ENCODE measurements at regions not wholly inside any gene's neighbourhood (a gene's known extent, or its start where the extent isn't known, plus 50 kb on each side); places are given as distances from the start of the nearest gene placed in this dataset.
"Not testable (repeated sequence)": the region's sequence is repeated elsewhere in the genome, so short reads cannot be mapped to it uniquely, and the experiment has no call there.

GRCh38 chr7:63563151-63563940 lies 435.3 kb upstream of the ZNF722 start:
- H4K8ac ChIP-seq (ENCODE audit: extremely low read depth, insufficient read depth, low read length); H2BK5ac ChIP-seq (ENCODE audit: low read depth, low read length); FAIRE-seq; H2AK5ac ChIP-seq (ENCODE audit: low read depth, low read length); POLR2A ChIA-PET (ENCODE audit: partially characterized antibody); H2AFZ ChIP-seq (ENCODE audit: low read length); H3K36me3 ChIP-seq (ENCODE audit: control insufficient read depth in 2 of 4, insufficient read depth in 4 of 4, low read length in 3 of 4); H3K4me2 ChIP-seq (ENCODE audit: insufficient read depth in 1 of 2, low read depth in 2 of 2, low read length in 2 of 2); DNase-seq (ENCODE audit: low read depth in 1 of 2, low spot score in 2 of 2); H3K23me2 ChIP-seq (ENCODE audit: low read depth, low read length); H3K27ac ChIP-seq (ENCODE audit: low read depth, low read length); H3K14ac ChIP-seq (ENCODE audit: insufficient read length); H3K79me2 ChIP-seq (ENCODE audit: control insufficient read depth in 1 of 2, insufficient read depth in 2 of 2, low read length in 2 of 2); H3K23ac ChIP-seq (ENCODE audit: insufficient read length); H2BK20ac ChIP-seq (ENCODE audit: low read length); H3K9ac ChIP-seq (replicated peaks in 1 of 4; ENCODE audit: extremely low read depth in 1 of 4, low read depth in 3 of 4, low read length in 3 of 4); H3K79me1 ChIP-seq (ENCODE audit: low read depth, low read length); H3K18ac ChIP-seq (ENCODE audit: extremely low read depth, low read length); H2BK12ac ChIP-seq (ENCODE audit: low read depth, low read length); CTCF ChIA-PET (ENCODE audit: partially characterized antibody); H3K27me3 ChIP-seq (replicated peaks in 1 of 4; ENCODE audit: control insufficient read depth in 3 of 4, extremely low read depth in 1 of 4, insufficient read depth in 3 of 4, low read length in 3 of 4); H4K5ac ChIP-seq (ENCODE audit: insufficient read length, low read depth, low read length); H3K4me3 ChIP-seq (ENCODE audit: extremely low read depth in 1 of 4, insufficient read depth in 2 of 4, low read depth in 3 of 4, low read length in 4 of 4); H2BK15ac ChIP-seq (ENCODE audit: low read length); H3K4me1 ChIP-seq (replicated peaks in 1 of 4; ENCODE audit: control insufficient read depth in 3 of 4, insufficient read depth in 4 of 4, low read length in 3 of 4); H4K20me1 ChIP-seq (replicated peaks in 1 of 2; ENCODE audit: control insufficient read depth in 1 of 2, insufficient read depth in 2 of 2, low read length in 2 of 2); H4K91ac ChIP-seq (replicated peaks; ENCODE audit: insufficient read length, low read length); H3K56ac ChIP-seq (replicated peaks; ENCODE audit: insufficient read length, low read depth, low read length); H3K4ac ChIP-seq (replicated peaks; ENCODE audit: insufficient read length, low read depth, low read length); H2BK120ac ChIP-seq (replicated peaks; ENCODE audit: low read depth, low read length): not testable (repeated sequence)
- 80% methylated on average over 10 of the region's 31 CpGs; no CpG with 5 or more reads in 1 of the 2 experiments for WGBS, 2 experiments (ENCODE audit: extremely low coverage in 1 of 2, insufficient coverage in 1 of 2, insufficient read length in 1 of 2, insufficient replicate concordance in 2 of 2, low coverage in 1 of 2, low lambda C conversion rate in 2 of 2, missing lambda C conversion rate in 1 of 2)
- peaks cover 0 to 54% of the 10 kb centered on the region in 2 experiments; a peak in 2 of 4 replicates for H3K9me3 ChIP-seq (ENCODE audit: insufficient read depth in 2 of 2, low read depth in 1 of 2, low read length in 1 of 2)

DNA sequence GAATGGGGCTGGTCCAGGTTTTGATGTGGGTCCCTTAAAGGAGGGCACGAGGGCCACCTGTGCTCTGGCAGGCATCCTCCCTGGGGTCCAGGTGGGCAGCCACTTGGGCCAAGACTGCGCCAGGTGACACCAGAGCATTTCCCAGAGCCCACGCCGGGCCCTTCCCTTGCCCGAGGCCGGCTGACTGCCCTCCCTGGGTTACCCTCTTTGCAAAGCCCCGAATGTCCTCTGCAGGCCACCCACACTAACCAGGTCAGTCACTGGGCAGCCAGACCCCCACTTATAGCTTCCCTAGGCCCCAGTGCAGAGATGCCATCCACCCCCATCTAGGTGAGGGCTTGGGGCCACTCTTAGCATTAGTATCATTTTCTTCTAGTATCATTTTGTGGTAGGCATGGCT lies 433.8 kb upstream of the ZNF722 start:
- H2BK120ac ChIP-seq (replicated peaks; ENCODE audit: low read depth, low read length); H3K27me3 ChIP-seq (replicated peaks in 1 of 4; ENCODE audit: control insufficient read depth in 3 of 4, extremely low read depth in 1 of 4, insufficient read depth in 3 of 4, low read length in 3 of 4); H3K14ac ChIP-seq (ENCODE audit: insufficient read length); H3K23ac ChIP-seq (ENCODE audit: insufficient read length); H3K56ac ChIP-seq (replicated peaks; ENCODE audit: insufficient read length, low read depth, low read length); H3K4me1 ChIP-seq (replicated peaks in 1 of 4; ENCODE audit: control insufficient read depth in 3 of 4, insufficient read depth in 4 of 4, low read length in 3 of 4); H3K79me2 ChIP-seq (ENCODE audit: control insufficient read depth in 1 of 2, insufficient read depth in 2 of 2, low read length in 2 of 2); H4K8ac ChIP-seq (ENCODE audit: extremely low read depth, insufficient read depth, low read length); H3K18ac ChIP-seq (ENCODE audit: extremely low read depth, low read length); H3K4me3 ChIP-seq (ENCODE audit: extremely low read depth in 1 of 4, insufficient read depth in 2 of 4, low read depth in 3 of 4, low read length in 4 of 4); H4K91ac ChIP-seq (replicated peaks; ENCODE audit: insufficient read length, low read length); POLR2A ChIA-PET (ENCODE audit: partially characterized antibody); DNase-seq (ENCODE audit: low read depth in 1 of 2, low spot score in 2 of 2); H4K20me1 ChIP-seq (replicated peaks in 1 of 2; ENCODE audit: control insufficient read depth in 1 of 2, insufficient read depth in 2 of 2, low read length in 2 of 2); H2AFZ ChIP-seq (ENCODE audit: low read length); FAIRE-seq; H2AK5ac ChIP-seq (ENCODE audit: low read depth, low read length); H3K9ac ChIP-seq (replicated peaks in 1 of 4; ENCODE audit: extremely low read depth in 1 of 4, low read depth in 3 of 4, low read length in 3 of 4); CTCF ChIA-PET (ENCODE audit: partially characterized antibody); H3K79me1 ChIP-seq (ENCODE audit: low read depth, low read length); H2BK5ac ChIP-seq (ENCODE audit: low read depth, low read length); H2BK15ac ChIP-seq (ENCODE audit: low read length); H3K27ac ChIP-seq (ENCODE audit: low read depth, low read length); H3K36me3 ChIP-seq (ENCODE audit: control insufficient read depth in 2 of 4, insufficient read depth in 4 of 4, low read length in 3 of 4); H2BK20ac ChIP-seq (ENCODE audit: low read length); H4K5ac ChIP-seq (ENCODE audit: insufficient read length, low read depth, low read length); H3K23me2 ChIP-seq (ENCODE audit: low read depth, low read length); H3K4ac ChIP-seq (replicated peaks; ENCODE audit: insufficient read length, low read depth, low read length); H3K4me2 ChIP-seq (ENCODE audit: insufficient read depth in 1 of 2, low read depth in 2 of 2, low read length in 2 of 2); H2BK12ac ChIP-seq (ENCODE audit: low read depth, low read length): not testable (repeated sequence)
- peaks cover 0 to 55% of the 10 kb centered on the region in 2 experiments; a peak in 2 of 4 replicates for H3K9me3 ChIP-seq (ENCODE audit: insufficient read depth in 2 of 2, low read depth in 1 of 2, low read length in 1 of 2)
- WGBS, 2 experiments (ENCODE audit: extremely low coverage in 1 of 2, insufficient coverage in 1 of 2, insufficient read length in 1 of 2, insufficient replicate concordance in 2 of 2, low coverage in 1 of 2, low lambda C conversion rate in 2 of 2, missing lambda C conversion rate in 1 of 2) = 98% methylated on average over 5 of the region's 7 CpGs; no CpG with 5 or more reads in 1 of the 2 experiments
